ENCODE measurements at regions not wholly inside any gene's neighbourhood (a gene's known extent, or its start where the extent isn't known, plus 50 kb on each side); places are given as distances from the start of the nearest gene placed in this dataset.
A peak's percentile ranks its signal among the peaks of the same experiment; 100 is the strongest.
"Not testable (repeated sequence)": the region's sequence is repeated elsewhere in the genome, so short reads cannot be mapped to it uniquely, and the experiment has no call there.

DNA sequence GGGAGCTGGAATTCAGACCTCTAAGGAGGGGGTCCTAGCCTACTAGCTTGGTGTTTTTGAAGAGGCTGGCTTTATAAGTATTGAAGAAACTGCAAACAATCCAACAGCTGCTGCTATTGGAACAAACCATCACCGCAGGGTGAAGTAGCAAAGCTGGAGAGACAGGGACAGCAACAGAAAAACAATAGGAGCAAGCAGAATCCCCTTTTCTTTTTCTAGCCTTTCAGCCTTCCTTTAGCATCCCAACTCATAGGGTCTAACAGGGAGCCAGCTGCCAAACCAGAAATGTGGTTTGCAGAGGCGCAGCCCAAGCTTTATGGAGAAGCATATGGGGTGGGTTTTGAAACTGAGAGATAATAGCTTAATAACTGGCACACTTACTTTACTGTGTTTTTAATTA is 106.2 kb upstream of the CHMP2B start:
- Histone ChIP-seq H3K27me3 (ENCODE audit: control insufficient read depth in 5 of 5, insufficient read depth in 4 of 5, low read length in 5 of 5) (no peaks in the 10 kb centered on the region), H3K9me3 (ENCODE audit: control insufficient read depth in 5 of 5, low read length in 5 of 5) (no peaks in the 10 kb centered on the region), H3K36me3 (ENCODE audit: control insufficient read depth in 5 of 5, insufficient read depth in 5 of 5, low read length in 5 of 5) (no peaks in the 10 kb centered on the region), H3K9ac (ENCODE audit: low read length in 5 of 5) (no peak overlapping the region), H3K4me1 (ENCODE audit: control insufficient read depth in 5 of 5, insufficient read depth in 5 of 5, low read length in 5 of 5) (no peaks in the 10 kb centered on the region), H3K4me3 (ENCODE audit: low read depth in 1 of 5, low read length in 5 of 5) (no peak overlapping the region), H3K27ac (ENCODE audit: low read depth, low read length) (no peak overlapping the region)

DNA sequence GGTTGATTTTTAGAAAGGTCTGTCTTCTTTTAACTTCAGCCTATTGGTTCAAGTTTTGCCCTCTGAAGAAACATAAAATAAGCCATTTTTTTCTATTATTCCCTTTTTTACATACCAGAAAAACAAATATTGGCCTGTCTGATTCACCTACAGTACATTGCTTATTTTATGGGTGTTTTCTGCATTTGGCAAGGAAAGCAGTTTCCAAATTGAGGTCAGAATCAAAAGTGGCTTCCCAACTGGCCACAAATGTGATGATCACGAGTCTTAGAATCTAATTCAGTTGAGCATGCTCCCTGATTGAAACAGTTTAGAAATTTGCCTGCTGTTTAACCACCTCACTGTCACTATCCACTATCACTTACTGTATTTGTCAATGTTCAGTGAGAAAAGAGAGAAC is 106.9 kb upstream of the CHMP2B start:
- H3K27ac ChIP-seq (ENCODE audit: low read depth, low read length), result no peak overlapping the region
- no peak overlapping the region for H3K4me3 ChIP-seq (ENCODE audit: low read depth in 1 of 5, low read length in 5 of 5)
- no peak overlapping the region for H3K9ac ChIP-seq (ENCODE audit: low read length in 5 of 5)
- no peaks in the 10 kb centered on the region for H3K27me3 ChIP-seq (ENCODE audit: control insufficient read depth in 5 of 5, insufficient read depth in 4 of 5, low read length in 5 of 5)
- no peaks in the 10 kb centered on the region for H3K4me1 ChIP-seq (ENCODE audit: control insufficient read depth in 5 of 5, insufficient read depth in 5 of 5, low read length in 5 of 5)
- H3K36me3 ChIP-seq (ENCODE audit: control insufficient read depth in 5 of 5, insufficient read depth in 5 of 5, low read length in 5 of 5), result no peaks in the 10 kb centered on the region
- no peaks in the 10 kb centered on the region for H3K9me3 ChIP-seq (ENCODE audit: control insufficient read depth in 5 of 5, low read length in 5 of 5)

GRCh38 chr3:87109465-87109864 is 117.6 kb upstream of the CHMP2B start:
- H3K9me3 ChIP-seq (ENCODE audit: control insufficient read depth in 5 of 5, low read length in 5 of 5), result peaks cover 0 to 2% (median 0%) of the 10 kb centered on the region in 5 donors
- H3K27ac ChIP-seq (ENCODE audit: low read depth, low read length), result no peak overlapping the region
- H3K4me1 ChIP-seq (ENCODE audit: control insufficient read depth in 5 of 5, insufficient read depth in 5 of 5, low read length in 5 of 5), result no peaks in the 10 kb centered on the region
- no peak overlapping the region for H3K9ac ChIP-seq (ENCODE audit: low read length in 5 of 5)
- H3K4me3 ChIP-seq (ENCODE audit: low read depth in 1 of 5, low read length in 5 of 5), result no peak overlapping the region
- H3K27me3 ChIP-seq (ENCODE audit: control insufficient read depth in 5 of 5, insufficient read depth in 4 of 5, low read length in 5 of 5), result no peaks in the 10 kb centered on the region
- H3K36me3 ChIP-seq (ENCODE audit: control insufficient read depth in 5 of 5, insufficient read depth in 5 of 5, low read length in 5 of 5), result no peaks in the 10 kb centered on the region

DNA sequence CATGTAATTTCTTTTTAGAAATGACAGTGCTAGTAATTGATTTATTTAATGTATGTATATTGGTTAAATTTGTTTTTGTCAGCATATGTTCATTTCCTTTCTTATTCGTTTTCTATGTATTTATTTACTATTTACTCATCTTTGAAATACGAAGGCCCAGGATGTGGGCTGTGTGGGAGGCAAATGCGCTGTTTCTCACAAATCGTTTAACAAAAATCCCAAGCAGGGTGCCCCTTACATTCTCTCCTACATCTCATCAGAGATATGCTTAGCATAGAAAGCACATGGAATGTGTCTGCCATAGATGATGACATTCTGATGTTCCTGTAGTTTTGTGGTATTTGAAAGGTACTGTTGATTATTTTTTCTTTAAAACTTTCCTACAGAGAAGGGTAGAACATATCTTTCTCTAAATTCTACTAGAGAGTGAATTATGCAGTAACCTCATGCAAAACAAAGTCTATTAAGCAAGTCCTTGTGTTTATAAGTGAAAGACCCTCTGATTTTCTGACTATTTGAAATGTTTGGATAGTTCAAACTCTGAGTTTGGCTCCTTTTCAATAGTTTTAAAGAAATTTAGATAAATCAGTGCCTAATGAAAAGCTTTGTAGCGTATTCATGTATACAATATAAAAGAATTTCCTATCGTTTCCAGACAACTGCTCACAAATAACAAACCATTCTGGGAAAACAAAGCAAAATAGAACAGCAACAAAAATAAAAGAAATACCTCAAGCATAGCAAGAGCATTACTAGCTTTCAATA is 111.1 kb upstream of the VGLL3 start:
- Histone ChIP-seq H3K4me1 (ENCODE audit: control insufficient read depth in 5 of 5, insufficient read depth in 5 of 5, low read length in 5 of 5) (no peaks in the 10 kb centered on the region), H3K9me3 (ENCODE audit: control insufficient read depth in 5 of 5, low read length in 5 of 5) (no peaks in the 10 kb centered on the region), H3K27ac (ENCODE audit: low read depth, low read length) (no peak overlapping the region), H3K36me3 (ENCODE audit: control insufficient read depth in 5 of 5, insufficient read depth in 5 of 5, low read length in 5 of 5) (no peaks in the 10 kb centered on the region), H3K4me3 (ENCODE audit: low read depth in 1 of 5, low read length in 5 of 5) (no peak overlapping the region), H3K27me3 (ENCODE audit: control insufficient read depth in 5 of 5, insufficient read depth in 4 of 5, low read length in 5 of 5) (no peaks in the 10 kb centered on the region), H3K9ac (ENCODE audit: low read length in 5 of 5) (no peak overlapping the region)

DNA sequence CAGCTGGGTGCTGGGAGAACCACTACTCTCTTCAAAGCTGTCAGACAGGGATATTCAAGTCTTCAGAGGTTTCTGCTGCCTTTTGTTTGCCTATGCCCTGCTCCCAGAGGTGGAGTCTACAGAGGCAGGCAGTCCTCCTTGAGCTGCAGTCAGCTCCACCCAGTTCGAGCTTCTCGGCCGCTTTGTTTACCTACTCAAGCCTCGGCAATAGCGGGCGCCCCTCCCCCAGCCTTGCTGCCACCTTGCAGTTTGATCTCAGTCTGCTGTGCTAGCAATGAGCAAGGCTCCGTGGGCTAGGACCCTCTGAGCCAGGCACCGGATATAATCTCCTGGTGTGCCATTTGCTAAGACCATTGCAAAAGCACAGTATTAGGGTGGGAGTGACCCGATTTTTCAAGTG is 106.8 kb upstream of the VGLL3 start:
- not testable (repeated sequence) for H3K27me3 ChIP-seq (ENCODE audit: control insufficient read depth in 5 of 5, insufficient read depth in 4 of 5, low read length in 5 of 5); H3K4me3 ChIP-seq (ENCODE audit: low read depth in 1 of 5, low read length in 5 of 5); H3K9ac ChIP-seq (ENCODE audit: low read length in 5 of 5); H3K4me1 ChIP-seq (ENCODE audit: control insufficient read depth in 5 of 5, insufficient read depth in 5 of 5, low read length in 5 of 5); H3K27ac ChIP-seq (ENCODE audit: low read depth, low read length); H3K36me3 ChIP-seq (ENCODE audit: control insufficient read depth in 5 of 5, insufficient read depth in 5 of 5, low read length in 5 of 5); H3K9me3 ChIP-seq (ENCODE audit: control insufficient read depth in 5 of 5, low read length in 5 of 5)

- no peaks in the 10 kb centered on the region for H3K27me3 ChIP-seq (ENCODE audit: control insufficient read depth in 5 of 5, insufficient read depth in 4 of 5, low read length in 5 of 5)
- no peak overlapping the region for H3K9ac ChIP-seq (ENCODE audit: low read length in 5 of 5)
- H3K4me3 ChIP-seq (ENCODE audit: low read depth in 1 of 5, low read length in 5 of 5), result no peak overlapping the region
- no peaks in the 10 kb centered on the region for H3K9me3 ChIP-seq (ENCODE audit: control insufficient read depth in 5 of 5, low read length in 5 of 5)
- no peak overlapping the region for H3K27ac ChIP-seq (ENCODE audit: low read depth, low read length)
- H3K36me3 ChIP-seq (ENCODE audit: control insufficient read depth in 5 of 5, insufficient read depth in 5 of 5, low read length in 5 of 5), result no peaks in the 10 kb centered on the region
- peaks cover 0 to 24% (median 13%) of the 10 kb centered on the region in 5 donors for H3K4me1 ChIP-seq (ENCODE audit: control insufficient read depth in 5 of 5, insufficient read depth in 5 of 5, low read length in 5 of 5)
Measured at GRCh38 chr3:87090631-87091030, 99.7 kb upstream of the VGLL3 start.

DNA sequence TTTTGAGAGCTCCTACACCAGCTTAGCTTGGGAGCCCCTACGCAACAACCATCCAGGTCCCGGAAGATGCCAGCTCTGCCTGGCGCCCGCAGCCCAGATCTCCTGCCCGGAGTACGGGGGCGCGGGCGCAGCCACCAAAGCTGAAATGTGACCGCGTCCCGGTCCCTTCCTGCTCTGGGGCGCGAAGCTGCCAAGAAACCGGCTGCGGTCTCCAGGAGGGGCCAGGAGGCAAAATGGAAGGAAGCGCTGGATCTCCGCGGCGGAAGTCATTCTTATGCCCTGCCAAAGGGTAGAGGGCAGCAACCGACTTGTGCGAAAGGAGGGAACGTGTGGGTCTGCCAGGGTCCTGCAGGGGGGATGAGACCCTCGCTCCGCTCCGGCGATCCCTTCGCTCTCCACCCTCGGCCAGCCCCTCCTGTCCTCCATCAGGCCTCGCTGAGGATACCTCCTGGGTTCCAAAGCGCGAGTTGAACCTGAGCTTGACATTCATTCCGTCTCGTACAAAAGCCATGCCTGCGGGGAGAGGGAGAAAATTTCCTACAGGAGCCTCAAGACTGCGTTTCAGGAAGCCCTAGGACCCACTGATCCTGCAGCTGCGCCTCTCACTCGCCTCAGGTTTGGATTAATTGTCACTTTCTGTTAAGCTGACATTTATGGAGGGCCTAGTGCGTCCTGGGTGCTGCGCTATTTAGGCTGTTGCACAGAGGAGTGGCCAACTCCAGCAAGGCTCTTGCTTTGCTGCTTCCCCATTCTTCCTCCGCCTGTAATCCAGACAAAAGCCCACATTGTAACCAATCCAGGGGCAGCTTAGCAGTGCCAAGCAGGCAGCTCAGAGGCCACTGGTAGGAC is 98.3 kb upstream of the VGLL3 start:
- peaks cover 0 to 24% (median 13%) of the 10 kb centered on the region in 5 donors for H3K4me1 ChIP-seq (ENCODE audit: control insufficient read depth in 5 of 5, insufficient read depth in 5 of 5, low read length in 5 of 5)
- H3K4me3 ChIP-seq (ENCODE audit: low read depth in 1 of 5, low read length in 5 of 5), result peak overlapping the region; percentile 82 to 95 (median 91)
- peak overlapping the region; percentile 70 for H3K27ac ChIP-seq (ENCODE audit: low read depth, low read length)
- H3K36me3 ChIP-seq (ENCODE audit: control insufficient read depth in 5 of 5, insufficient read depth in 5 of 5, low read length in 5 of 5), result no peaks in the 10 kb centered on the region
- H3K9ac ChIP-seq (ENCODE audit: low read length in 5 of 5), result peak overlapping the region; percentile 61 to 84 (median 81)
- no peaks in the 10 kb centered on the region for H3K9me3 ChIP-seq (ENCODE audit: control insufficient read depth in 5 of 5, low read length in 5 of 5)
- H3K27me3 ChIP-seq (ENCODE audit: control insufficient read depth in 5 of 5, insufficient read depth in 4 of 5, low read length in 5 of 5), result no peaks in the 10 kb centered on the region

- H3K9ac ChIP-seq (ENCODE audit: low read length in 5 of 5), result peak overlapping the region; percentile 41 to 84 (median 68)
- peak overlapping the region; percentile 82 to 95 (median 91) for H3K4me3 ChIP-seq (ENCODE audit: low read depth in 1 of 5, low read length in 5 of 5)
- H3K27ac ChIP-seq (ENCODE audit: low read depth, low read length), result peak overlapping the region; percentile 70
- H3K36me3 ChIP-seq (ENCODE audit: control insufficient read depth in 5 of 5, insufficient read depth in 5 of 5, low read length in 5 of 5), result no peaks in the 10 kb centered on the region
- H3K27me3 ChIP-seq (ENCODE audit: control insufficient read depth in 5 of 5, insufficient read depth in 4 of 5, low read length in 5 of 5), result no peaks in the 10 kb centered on the region
- no peaks in the 10 kb centered on the region for H3K9me3 ChIP-seq (ENCODE audit: control insufficient read depth in 5 of 5, low read length in 5 of 5)
- peaks cover 0 to 24% (median 13%) of the 10 kb centered on the region in 5 donors for H3K4me1 ChIP-seq (ENCODE audit: control insufficient read depth in 5 of 5, insufficient read depth in 5 of 5, low read length in 5 of 5)
Measured at GRCh38 chr3:87088430-87088992, 97.6 kb upstream of the VGLL3 start.

- H3K4me1 ChIP-seq (ENCODE audit: control insufficient read depth in 5 of 5, insufficient read depth in 5 of 5, low read length in 5 of 5), result peaks cover 0 to 19% (median 8%) of the 10 kb centered on the region in 5 donors
- H3K27me3 ChIP-seq (ENCODE audit: control insufficient read depth in 5 of 5, insufficient read depth in 4 of 5, low read length in 5 of 5), result no peaks in the 10 kb centered on the region
- H3K27ac ChIP-seq (ENCODE audit: low read depth, low read length), result no peak overlapping the region
- H3K9me3 ChIP-seq (ENCODE audit: control insufficient read depth in 5 of 5, low read length in 5 of 5), result no peaks in the 10 kb centered on the region
- H3K4me3 ChIP-seq (ENCODE audit: low read depth in 1 of 5, low read length in 5 of 5), result no peak overlapping the region
- no peak overlapping the region for H3K9ac ChIP-seq (ENCODE audit: low read length in 5 of 5)
- no peaks in the 10 kb centered on the region for H3K36me3 ChIP-seq (ENCODE audit: control insufficient read depth in 5 of 5, insufficient read depth in 5 of 5, low read length in 5 of 5)
Measured at GRCh38 chr3:87084868-87085267, 93.9 kb upstream of the VGLL3 start.

Data from subcutaneous abdominal adipose tissue (tissue), 5 donors.